ENCODE measurements at regions not wholly inside any gene's neighbourhood (a gene's known extent, or its start where the extent isn't known, plus 50 kb on each side); places are given as distances from the start of the nearest gene placed in this dataset.

DNA sequence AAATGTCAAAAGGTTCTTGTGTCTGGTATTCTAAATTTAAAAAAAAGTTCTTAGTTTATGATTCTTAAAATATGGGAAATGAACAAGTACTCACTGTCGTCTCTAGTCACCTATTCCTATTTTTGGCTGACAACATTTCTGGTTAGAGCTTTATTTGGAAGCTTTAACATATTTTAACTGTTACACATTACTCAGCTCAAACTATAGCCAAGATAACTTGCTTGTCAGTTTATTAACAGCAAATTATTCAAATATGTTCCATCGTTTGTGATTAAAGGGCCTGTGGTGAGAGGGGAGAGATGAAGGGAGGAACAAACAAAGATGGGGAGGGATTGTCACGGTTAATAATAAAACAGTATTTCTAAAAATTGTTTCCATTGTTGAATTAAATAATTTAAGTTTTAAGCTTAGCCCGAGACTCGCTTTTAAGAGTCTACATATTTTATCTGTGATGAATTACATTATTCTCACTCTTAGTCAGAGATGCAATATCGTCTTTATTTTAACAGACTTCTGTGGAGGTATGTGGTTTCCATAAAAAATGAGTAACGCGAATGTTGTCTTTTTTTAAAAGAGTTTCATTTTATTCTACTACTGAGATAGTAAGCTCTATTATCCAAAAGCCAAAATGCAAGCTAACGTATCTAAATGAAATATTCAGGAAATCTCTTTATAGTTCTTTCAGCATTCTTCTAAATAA, 321.9 kb upstream of the PMFBP1 start:
- H2AFZ ChIP-seq (ENCODE audit: low read depth, low read length), result no peak overlapping the region

DNA sequence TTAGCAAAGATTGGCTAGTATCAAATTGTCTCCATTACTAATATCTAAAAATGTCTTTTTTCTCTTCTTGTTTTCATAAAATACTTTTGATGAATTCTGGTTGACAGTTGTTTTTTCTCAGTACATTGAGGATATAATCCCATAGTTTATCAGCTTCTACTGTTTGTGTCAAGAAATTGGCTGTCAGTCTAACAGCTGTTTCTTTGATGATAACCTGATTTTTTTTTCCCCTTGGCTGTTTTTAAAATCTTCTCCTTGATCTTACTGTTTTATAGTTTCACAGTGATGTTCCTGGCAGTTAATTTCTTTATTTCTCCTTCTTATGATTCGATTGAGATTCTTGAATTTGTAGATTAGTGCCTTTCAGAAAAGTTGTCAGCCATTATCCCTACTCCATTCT, 315.3 kb upstream of the PMFBP1 start:
- Histone ChIP-seq H3K27ac (ENCODE audit: low read length) (no peak overlapping the region), H3K9ac (ENCODE audit: low read length) (no peak overlapping the region), H3F3A (ENCODE audit: insufficient read depth, low read length, poor library complexity, severe bottlenecking) (no peaks in the 10 kb centered on the region), H3K36me3 (ENCODE audit: insufficient read depth, low read length) (no peaks in the 10 kb centered on the region), H3K9me2 (ENCODE audit: insufficient read depth, low read length) (no peaks in the 10 kb centered on the region), H3K27me3 (ENCODE audit: insufficient read depth, low read depth, low read length) (no peaks in the 10 kb centered on the region), H4K20me1 (ENCODE audit: insufficient read depth) (no peaks in the 10 kb centered on the region), H3K9me3 (ENCODE audit: low read length) (no peaks in the 10 kb centered on the region), H2AFZ (ENCODE audit: low read depth, low read length) (no peak overlapping the region), H3K4me2 (ENCODE audit: low read length) (no peak overlapping the region), H3K79me2 (replicated peaks; ENCODE audit: insufficient read depth, low read length) (no peaks in the 10 kb centered on the region), H3K4me3 (ENCODE audit: low read length) (no peak overlapping the region)
- TF ChIP-seq TAF1 (IDR thresholded peaks at IDR 0.05; ENCODE audit: low read depth), result no peak
- TF ChIP-seq EZH2 (IDR thresholded peaks at IDR 0.05; ENCODE audit: borderline replicate concordance, insufficient read depth, low read length, poor library complexity, severe bottlenecking), result no peak
- TF ChIP-seq, protein P1, sequence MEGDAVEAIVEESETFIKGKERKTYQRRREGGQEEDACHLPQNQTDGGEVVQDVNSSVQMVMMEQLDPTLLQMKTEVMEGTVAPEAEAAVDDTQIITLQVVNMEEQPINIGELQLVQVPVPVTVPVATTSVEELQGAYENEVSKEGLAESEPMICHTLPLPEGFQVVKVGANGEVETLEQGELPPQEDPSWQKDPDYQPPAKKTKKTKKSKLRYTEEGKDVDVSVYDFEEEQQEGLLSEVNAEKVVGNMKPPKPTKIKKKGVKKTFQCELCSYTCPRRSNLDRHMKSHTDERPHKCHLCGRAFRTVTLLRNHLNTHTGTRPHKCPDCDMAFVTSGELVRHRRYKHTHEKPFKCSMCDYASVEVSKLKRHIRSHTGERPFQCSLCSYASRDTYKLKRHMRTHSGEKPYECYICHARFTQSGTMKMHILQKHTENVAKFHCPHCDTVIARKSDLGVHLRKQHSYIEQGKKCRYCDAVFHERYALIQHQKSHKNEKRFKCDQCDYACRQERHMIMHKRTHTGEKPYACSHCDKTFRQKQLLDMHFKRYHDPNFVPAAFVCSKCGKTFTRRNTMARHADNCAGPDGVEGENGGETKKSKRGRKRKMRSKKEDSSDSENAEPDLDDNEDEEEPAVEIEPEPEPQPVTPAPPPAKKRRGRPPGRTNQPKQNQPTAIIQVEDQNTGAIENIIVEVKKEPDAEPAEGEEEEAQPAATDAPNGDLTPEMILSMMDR (IDR thresholded peaks at IDR 0.05; ENCODE audit: poor library complexity, severe bottlenecking), result no peak
- no peak for TF ChIP-seq RAD21 (conservative IDR thresholded peaks at IDR 0.05)
- TF ChIP-seq POLR2AphosphoS5 (IDR thresholded peaks at IDR 0.05), result no peak
- TF ChIP-seq MXI1 (conservative IDR thresholded peaks at IDR 0.05; ENCODE audit: poor library complexity, severe bottlenecking), result no peak
- no peak for TF ChIP-seq EP300 (conservative IDR thresholded peaks at IDR 0.05; ENCODE audit: poor library complexity, severe bottlenecking)
- TF ChIP-seq, protein P2, sequence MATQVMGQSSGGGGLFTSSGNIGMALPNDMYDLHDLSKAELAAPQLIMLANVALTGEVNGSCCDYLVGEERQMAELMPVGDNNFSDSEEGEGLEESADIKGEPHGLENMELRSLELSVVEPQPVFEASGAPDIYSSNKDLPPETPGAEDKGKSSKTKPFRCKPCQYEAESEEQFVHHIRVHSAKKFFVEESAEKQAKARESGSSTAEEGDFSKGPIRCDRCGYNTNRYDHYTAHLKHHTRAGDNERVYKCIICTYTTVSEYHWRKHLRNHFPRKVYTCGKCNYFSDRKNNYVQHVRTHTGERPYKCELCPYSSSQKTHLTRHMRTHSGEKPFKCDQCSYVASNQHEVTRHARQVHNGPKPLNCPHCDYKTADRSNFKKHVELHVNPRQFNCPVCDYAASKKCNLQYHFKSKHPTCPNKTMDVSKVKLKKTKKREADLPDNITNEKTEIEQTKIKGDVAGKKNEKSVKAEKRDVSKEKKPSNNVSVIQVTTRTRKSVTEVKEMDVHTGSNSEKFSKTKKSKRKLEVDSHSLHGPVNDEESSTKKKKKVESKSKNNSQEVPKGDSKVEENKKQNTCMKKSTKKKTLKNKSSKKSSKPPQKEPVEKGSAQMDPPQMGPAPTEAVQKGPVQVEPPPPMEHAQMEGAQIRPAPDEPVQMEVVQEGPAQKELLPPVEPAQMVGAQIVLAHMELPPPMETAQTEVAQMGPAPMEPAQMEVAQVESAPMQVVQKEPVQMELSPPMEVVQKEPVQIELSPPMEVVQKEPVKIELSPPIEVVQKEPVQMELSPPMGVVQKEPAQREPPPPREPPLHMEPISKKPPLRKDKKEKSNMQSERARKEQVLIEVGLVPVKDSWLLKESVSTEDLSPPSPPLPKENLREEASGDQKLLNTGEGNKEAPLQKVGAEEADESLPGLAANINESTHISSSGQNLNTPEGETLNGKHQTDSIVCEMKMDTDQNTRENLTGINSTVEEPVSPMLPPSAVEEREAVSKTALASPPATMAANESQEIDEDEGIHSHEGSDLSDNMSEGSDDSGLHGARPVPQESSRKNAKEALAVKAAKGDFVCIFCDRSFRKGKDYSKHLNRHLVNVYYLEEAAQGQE (IDR thresholded peaks at IDR 0.05; ENCODE audit: borderline replicate concordance), result no peak
- no peak for TF ChIP-seq SMC3 (conservative IDR thresholded peaks at IDR 0.05; ENCODE audit: poor library complexity)

More for the DNA sequence above, 321.9 kb upstream of the PMFBP1 start:
- peak overlapping the region; percentile 56 for H3K9ac ChIP-seq (ENCODE audit: low read length)
- H3F3A ChIP-seq (ENCODE audit: insufficient read depth, low read length, poor library complexity, severe bottlenecking), result no peaks in the 10 kb centered on the region
- H4K20me1 ChIP-seq (ENCODE audit: insufficient read depth), result no peaks in the 10 kb centered on the region
- H3K9me2 ChIP-seq (ENCODE audit: insufficient read depth, low read length), result no peaks in the 10 kb centered on the region
- peak overlapping the region; percentile 91 for H3K27ac ChIP-seq (ENCODE audit: low read length)
- no peaks in the 10 kb centered on the region for H3K36me3 ChIP-seq (ENCODE audit: insufficient read depth, low read length)
- no peak overlapping the region for H3K4me3 ChIP-seq (ENCODE audit: low read length)
- peaks cover 17% of the 10 kb centered on the region for H3K79me2 ChIP-seq (replicated peaks; ENCODE audit: insufficient read depth, low read length)
- TF ChIP-seq, protein P2 (IDR thresholded peaks at IDR 0.05; ENCODE audit: borderline replicate concordance), result no peak
- TF ChIP-seq EZH2 (IDR thresholded peaks at IDR 0.05; ENCODE audit: borderline replicate concordance, insufficient read depth, low read length, poor library complexity, severe bottlenecking) (no peak), EP300 (conservative IDR thresholded peaks at IDR 0.05; ENCODE audit: poor library complexity, severe bottlenecking) (no peak), SMC3 (conservative IDR thresholded peaks at IDR 0.05; ENCODE audit: poor library complexity) (no peak), TAF1 (IDR thresholded peaks at IDR 0.05; ENCODE audit: low read depth) (no peak), MXI1 (conservative IDR thresholded peaks at IDR 0.05; ENCODE audit: poor library complexity, severe bottlenecking) (no peak), RAD21 (conservative IDR thresholded peaks at IDR 0.05) (no peak), POLR2AphosphoS5 (IDR thresholded peaks at IDR 0.05) (no peak)
- TF ChIP-seq, protein P1 (IDR thresholded peaks at IDR 0.05; ENCODE audit: poor library complexity, severe bottlenecking), result no peak
- no peaks in the 10 kb centered on the region for H3K27me3 ChIP-seq (ENCODE audit: insufficient read depth, low read depth, low read length)
- H3K4me2 ChIP-seq (ENCODE audit: low read length), result no peak overlapping the region
- no peaks in the 10 kb centered on the region for H3K9me3 ChIP-seq (ENCODE audit: low read length)
